Right hindlimb (tissue), 1 donor: ENCODE measurements at regions not wholly inside any gene's neighbourhood (a gene's known extent, or its start where the extent isn't known, plus 50 kb on each side); places are given as distances from the start of the nearest gene placed in this dataset.

Experiments used
- DNase-seq: peaks from one replicate; pipeline ENCODE4 v3.0.0-alpha.2; 2018

DNA sequence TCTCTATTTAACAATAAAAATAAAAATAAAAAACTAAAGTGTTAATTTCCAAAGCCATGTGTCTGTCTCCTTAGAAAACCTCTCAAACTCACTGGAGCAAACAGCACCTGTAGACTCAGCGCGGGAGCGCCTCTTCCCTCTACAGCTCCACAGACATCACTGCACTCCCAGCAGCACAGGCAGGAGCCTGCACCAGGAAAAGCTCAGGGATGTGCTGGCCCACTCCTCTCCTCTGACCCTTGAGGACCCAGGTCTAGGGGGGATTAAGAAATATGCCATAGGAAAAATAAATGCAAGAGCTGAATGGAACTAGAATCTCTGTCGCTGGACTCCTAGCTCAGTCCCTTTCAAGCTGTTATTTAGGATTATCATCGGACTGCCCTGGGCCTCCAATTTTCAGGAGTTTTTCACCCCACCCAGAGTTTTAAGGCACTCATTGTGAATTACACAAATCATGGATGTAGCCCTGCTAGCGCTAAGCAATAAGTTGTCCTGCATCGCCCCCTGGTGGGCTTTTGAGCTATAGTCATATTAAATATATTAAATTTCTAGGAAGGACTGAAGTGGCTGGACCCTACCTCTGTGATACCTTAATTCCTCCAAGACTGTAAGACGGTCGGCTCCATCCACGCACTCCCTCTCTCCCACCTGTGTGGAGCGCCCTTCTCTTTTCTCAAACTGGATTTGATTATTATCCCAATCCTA, 333.9 kb downstream of the UQCRFS1 start:
- DNase-seq: peak; percentile 71

DNA sequence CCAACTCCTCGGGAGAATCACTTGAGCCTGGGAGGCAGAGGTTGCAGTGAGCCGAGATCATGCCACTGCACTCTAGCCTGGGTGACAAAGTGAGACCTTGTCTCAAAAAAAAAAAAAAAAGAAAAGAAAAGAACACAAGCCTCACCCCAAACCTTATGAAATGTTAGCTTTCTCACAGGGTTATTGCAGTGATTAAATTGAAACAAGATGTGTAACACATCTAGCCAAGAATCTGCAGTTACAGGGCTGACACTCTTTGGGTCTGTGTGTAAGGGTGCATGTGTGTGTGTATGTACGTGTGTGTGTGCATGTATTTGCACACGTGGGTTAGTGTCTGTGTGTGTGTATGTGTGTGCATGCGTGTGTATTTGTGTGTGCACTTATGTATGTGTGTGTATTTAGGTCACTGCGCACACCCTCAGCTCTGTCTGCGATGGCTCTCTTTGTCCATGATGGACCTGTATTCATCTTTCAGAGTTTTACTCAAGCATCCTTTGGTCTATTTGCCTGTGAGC, 336.3 kb downstream of the UQCRFS1 start:
- no peak for DNase-seq

DNA sequence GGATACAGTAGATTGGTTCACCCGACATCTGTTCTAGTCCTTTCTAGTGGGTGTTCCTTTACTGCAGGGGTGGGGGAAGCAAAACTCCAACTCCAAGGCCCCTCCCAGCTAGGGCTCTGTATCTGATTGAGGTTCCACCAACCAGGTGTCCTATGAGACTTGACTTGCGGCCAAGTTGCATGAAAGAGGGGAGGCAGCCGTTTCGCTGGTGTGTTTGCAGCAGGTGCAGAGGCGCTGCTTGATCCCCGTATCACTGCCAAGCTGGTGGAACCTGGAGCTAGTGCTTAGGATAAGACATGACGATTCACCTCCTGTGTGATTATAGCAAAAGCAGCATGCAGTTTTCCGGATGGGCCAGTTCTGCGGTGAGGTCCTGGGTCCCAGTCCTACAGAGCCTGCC, 338.2 kb downstream of the UQCRFS1 start:
- no peak for DNase-seq

DNA sequence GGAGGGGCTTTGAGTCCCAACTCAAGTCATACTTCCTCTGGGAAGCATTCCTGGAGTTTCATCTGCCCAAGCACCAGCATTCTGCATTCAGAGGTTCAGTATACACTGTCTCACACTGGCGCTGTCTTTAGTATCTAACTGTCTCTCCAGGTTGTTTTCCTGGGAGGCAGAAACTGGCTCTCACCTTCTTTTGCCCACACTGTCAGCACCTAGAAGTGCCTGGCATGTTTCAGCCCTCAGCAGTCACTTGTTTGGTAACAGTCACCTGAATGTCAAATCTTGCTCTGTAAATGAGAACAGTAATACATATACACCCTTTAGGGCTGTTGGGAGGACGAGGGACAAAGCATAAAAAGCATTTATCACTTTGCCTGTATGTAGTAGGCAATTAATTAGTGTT, 339.6 kb downstream of the UQCRFS1 start:
- no peak for DNase-seq

DNA sequence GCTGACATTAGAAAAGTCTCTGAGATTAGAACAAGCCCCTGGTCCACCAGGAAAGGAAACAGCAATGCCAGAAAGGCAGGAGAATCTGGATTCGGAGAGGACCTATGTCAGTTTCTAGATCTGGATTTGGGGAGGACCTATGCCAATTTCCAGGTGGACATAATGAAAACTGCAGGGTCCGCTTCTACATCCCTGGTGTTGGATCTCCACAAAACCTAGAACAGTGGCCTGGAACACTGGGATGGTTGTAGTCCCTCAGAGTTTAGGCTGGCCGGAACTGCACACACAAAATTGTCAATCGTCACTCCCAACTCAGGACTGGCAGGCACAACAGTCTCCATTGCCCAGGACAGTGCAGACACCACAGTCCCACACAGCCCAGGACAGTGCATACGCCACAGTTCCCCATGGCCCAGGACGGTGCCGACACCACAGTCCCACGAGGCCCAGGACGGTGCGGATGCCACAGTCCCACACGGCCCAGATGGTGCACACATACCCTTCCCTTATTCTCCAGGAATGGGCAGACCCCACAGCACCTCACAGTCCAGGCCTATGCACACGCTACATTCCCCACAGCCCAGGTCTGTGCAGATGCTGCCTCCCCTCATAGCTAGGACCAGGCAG, 341.7 kb downstream of the UQCRFS1 start:
- DNase-seq: no peak

DNA sequence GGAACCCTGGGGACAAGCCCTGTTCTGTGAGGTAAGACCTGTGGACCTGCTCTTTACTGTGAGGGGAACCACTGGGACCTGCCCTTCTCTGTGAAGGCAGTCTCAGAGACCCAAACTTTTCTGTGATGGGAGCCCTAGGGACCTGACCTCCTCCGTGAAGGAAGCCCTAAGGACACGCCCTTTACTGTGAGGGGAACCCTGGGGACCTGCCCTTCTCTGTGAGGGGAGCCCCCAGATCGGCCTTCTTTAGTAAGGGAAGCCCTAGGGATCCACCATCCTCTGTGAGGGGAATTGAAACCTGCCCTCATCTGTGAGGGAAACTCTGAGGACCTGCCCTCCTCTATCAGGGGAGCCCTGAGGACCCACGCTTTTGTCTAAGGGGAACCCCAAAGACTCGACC, 343.5 kb downstream of the UQCRFS1 start:
- no peak for DNase-seq

DNA sequence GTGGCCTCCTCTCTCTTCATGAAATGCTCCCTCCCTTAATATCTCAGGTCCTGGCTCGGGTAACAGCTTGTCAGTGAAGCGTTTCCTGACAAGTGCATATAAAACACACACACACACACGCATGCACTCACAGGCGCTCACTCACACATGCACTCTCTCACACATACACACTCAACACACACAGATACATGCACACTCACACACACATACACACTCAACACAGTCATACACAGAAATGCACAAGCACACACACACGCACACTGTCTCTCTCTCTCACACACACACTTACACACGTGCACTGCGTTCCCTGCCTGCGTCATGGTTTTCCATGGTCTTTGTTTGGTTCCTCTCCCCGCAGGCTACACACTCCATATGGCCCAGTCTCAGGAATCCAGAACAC, 344.1 kb downstream of the UQCRFS1 start:
- no peak for DNase-seq

DNA sequence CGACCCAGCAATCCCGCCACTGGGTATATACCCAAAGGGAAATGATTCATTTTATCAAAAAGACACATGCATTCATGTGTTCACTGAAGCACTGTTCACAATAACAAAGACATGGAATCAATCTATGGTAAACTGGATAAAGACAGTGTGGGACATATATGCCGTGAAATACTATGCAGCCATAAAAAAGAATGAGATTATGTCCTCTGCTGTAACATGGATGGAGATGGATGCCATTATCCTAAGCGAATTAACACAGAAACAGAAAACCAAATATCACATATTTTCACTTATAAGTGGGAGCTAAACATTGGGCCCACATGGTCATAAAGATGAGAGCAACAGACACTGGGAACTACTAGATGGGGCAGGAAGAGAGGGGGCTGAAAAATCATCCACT, 345.0 kb downstream of the UQCRFS1 start:
- DNase-seq: no peak

DNA sequence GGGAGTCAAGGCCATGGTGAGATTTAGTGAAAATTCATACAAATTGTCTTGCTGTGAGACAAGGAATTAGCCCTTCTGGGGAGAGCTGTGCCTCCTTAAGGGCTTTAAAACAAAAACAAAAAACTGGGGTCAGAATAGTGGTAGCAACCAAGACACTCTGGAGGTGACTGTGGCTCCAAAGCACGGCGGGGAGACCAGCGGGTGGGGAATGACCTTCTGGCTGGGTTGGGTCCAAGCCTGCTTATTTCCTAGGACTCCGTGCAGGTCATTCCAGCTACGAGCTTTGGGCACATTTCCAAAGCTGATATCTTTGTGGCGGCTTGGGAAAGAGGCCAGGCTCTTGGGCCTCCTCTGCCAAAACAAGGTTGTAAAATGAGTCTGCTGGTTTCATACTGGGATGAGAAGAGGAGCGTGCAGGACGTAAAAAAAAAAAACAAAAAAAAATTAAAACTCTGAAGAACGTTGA, 348.3 kb downstream of the UQCRFS1 start:
- no peak for DNase-seq

DNA sequence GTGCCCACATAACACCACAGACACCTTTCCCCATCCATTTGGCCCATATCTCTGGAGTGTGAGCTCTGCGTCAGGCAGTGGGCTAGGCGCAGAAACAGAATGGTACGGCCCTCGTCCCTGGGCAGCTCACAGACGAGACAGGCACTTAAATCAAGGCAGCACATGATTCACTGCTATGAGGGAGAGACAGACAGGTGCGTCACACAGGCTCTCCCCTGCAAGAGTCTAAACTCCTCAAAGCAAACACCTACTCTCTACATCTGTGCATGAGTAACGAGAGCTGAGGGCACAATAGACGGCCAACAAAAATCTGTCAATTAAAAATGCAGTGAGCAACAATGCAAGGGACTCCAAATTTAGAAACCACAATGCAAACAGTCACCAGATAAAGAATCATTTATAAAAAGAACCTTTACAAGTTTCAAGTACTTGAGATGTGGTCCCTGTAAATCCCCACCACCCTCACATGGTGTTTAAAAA, 348.9 kb downstream of the UQCRFS1 start:
- DNase-seq: no peak

DNA sequence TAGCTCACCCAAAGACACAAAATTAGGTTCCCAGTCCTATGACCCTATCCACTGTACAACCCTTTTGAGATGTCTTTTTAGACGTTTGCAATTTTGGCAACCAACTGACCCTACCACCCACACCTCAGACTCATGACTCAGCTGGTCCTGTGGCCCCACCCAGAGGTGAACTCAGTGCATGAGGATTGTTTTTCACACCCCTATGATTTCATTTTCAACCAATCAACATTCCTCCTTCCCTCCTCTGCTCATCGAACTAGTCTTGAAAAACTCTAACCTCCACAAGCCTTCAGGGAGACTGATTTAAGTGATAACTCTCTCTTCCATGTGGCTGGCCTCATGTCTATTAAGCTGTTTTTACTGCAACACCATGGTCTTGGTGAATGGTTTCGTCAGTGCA, 350.7 kb downstream of the UQCRFS1 start:
- no peak for DNase-seq

DNA sequence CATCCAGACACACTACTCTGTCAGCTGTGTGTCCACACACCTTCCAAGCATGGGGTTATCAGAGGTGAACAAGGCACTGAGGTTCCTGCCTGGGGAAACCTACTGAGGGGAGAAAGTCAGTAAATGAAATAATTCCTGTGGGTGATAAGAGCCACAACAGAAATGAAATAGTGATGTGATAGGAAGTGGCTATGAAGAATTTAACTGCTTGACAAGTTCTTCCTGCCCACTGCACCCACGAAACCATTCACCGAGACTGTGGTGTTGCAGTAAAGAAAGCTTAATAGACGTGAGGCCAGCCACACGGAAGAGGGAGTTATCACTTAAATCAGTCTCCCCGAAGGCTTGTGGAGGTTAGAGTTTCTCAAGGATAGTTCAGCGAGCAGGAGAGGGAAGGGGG, 353.1 kb downstream of the UQCRFS1 start:
- no peak for DNase-seq

DNA sequence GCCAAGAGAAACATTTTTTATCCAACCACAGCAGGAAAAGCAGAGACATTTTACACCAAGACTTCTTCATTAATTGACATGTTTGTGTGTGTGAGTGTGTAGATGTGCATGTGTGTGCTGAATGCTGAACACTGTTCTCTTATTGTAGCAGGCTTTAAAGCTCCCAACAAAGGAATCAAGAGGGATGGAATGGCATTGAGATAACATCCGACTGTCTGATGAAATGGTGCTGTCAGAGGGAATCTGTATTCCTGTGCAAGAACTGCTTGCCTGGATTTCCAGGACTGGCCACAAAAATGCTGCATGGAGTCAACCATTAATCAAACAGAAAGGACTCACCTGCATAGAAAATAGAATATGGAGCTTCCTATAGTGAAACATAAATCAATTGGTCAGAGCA, 354.0 kb downstream of the UQCRFS1 start:
- DNase-seq: no peak

DNA sequence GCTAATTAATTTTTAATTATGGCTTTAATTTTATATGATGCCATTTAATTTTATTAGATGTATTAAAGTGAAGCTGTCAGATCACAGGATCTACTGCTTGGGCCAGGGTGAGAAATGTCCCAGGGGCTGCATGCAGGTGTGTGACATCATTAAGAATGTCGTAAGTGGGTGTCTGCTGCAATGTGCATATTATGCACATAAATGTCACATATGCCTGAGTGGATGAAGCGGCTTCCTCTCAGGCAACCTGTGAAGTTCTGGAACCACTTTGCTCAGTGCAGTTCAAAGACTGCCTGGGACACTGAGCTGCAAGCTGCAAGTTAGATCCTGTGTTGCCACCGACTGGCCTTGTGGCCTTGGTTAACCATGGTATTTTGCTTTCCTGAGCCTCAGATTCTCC, 355.0 kb downstream of the UQCRFS1 start:
- DNase-seq: no peak

DNA sequence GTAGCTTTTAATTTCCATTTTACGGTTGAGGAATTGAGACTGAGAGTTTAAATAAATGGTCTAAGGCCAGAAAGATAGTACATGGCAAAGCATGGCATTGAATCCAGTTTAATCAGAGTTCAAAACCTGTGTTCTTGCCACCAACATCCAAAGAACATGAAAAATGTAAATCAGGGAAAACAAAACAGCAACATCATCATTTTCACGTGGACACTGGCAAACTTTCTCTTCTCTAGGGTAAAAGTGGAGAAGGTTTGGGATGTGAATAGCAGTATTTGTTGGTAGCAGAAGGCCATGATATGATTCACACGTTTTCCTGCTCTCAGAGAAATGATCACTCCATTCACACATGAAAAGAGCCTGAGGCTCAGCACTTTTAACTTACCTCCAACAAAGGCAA, 357.7 kb downstream of the UQCRFS1 start:
- no peak for DNase-seq

DNA sequence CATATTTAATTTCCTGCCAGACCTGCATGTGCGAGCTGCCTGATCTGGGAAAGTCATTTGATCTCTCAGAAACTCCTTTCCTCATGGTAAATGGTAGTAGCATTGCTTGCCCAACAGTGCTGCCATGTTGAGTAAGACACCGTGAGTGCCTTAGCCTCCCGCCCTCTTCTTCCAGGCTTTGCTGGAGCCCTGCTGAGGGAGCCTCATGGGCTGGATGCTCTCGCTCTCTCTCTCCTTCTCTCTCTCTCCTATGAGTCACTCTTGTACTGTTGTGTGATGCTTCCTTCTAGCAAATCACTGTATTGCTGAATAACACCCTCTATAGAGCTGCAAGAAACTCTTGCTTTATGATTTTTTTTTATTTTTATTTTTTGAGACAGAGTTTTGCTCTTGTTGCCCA, 365.5 kb downstream of the UQCRFS1 start:
- DNase-seq: peak; percentile 25

DNA sequence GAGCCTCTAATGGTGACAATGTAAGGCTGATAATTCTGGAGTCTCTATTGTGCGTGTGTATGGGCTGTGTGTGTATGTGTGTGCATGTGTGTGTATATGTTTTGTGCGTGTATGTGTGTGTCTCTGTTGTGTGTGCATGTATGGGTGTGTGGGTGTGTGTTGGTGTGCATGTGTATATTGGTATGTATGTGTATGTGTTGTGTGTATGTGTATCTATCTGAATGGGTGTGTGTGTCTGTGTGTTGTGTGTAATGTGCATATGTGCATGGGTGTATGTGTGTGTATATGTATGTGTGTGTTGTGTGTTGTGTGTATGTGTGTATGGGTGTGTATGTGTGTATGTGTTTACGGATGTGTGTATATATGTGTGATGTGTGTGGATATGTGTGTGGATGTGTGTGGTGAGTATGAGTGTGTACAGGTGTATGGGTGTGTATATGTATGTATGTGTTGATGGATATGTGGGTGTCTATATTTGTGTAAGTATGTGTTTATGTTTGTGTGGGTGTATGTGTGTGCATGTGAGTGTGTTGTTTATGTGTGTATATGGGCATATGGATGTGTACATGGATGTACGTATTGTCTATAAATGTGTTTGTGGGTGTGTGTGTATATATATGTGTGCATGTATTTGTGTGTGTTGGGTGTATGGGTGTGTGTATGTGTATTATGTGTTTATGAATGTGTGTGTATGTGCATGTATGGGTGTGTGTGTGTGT, 366.7 kb downstream of the UQCRFS1 start:
- no peak for DNase-seq

DNA sequence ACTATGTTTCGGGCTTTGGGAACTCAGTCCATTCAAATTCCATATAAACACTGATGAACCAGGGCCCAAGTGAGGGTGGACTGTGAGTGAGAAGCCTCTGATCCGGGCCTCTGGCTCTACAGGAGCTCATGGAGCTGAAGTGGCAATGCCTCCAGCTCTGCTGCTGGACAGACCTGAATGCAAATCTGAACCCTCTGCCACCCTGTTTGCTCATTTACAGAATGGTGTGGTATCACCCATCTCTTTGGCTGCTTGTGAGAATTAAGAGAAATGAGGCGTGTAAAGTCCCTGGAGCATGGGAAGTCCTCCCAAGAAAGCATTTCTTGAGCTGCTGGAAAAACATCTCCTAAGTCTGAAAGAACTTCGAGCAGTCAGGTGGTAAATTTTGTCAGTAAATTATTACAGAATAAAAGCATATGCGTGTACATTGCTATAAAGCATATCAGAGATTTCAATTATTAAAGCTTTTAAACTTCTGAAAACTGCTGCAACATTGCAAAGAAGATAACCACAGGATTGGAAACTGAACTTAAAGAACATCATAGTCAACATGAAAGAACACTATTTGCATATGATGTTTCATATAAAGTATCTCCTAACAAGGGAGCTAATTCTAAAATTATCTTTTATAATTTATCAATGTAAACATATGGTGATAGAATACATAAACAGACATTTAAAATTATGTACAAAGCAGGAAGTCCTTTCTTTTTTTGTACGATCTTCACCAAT, 369.0 kb downstream of the UQCRFS1 start:
- DNase-seq: no peak

DNA sequence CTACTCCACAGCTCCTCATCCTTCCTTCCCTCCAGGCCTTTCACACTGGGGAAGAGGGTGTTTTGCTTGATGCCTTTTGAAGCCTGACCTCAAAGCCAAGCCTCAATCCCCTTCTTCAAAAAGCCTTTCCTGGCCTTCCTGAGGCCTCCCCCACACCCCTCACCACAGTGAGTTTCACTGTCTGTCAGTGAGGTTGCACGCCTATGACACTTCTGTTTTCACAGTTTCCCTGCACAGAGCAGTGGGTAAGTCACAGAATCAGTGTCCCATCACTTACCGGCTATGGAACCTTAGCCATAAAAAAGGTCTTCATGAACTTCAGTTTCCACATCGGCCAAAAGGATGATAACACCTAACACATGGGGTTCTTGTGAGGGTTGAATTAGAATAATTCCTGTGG, 371.4 kb downstream of the UQCRFS1 start:
- no peak for DNase-seq

DNA sequence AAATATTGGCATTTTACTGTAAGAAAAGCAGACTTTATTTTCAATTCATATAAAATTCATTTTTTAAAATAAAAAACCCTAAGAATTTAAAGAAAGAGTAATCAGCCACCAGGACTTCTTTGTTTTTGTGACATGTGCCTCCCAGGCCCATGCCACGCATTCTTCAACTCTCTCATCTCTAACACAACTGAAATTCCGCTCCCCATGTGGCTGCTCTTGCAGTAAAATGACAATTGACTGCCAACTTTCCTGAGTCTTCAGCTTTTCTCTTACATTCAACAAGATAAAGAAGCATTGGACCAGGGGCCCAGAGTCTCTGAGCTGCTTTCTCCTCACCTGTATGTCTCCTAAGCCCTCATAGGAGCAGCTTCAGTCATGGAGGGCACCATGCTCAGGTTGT, 372.1 kb downstream of the UQCRFS1 start:
- no peak for DNase-seq

DNA sequence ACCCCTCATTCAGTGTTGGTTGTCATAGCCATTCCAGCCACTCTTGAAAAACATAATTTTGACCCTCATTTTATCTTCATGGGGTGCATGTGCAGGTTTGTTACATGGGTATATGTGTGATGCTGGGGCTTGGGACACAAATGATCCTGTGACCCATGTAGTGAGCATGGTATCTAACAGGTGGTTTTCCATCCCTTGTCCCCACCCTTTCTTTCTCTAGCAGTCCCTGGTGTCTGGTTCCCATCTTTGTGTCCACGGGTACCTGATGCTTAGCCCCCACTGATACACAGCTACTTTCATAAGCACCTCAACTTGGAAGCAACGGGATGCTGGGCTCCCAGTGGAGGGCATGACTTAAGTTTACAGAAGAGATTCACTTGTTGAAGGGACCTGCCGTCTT, 373.5 kb downstream of the UQCRFS1 start:
- no peak for DNase-seq

DNA sequence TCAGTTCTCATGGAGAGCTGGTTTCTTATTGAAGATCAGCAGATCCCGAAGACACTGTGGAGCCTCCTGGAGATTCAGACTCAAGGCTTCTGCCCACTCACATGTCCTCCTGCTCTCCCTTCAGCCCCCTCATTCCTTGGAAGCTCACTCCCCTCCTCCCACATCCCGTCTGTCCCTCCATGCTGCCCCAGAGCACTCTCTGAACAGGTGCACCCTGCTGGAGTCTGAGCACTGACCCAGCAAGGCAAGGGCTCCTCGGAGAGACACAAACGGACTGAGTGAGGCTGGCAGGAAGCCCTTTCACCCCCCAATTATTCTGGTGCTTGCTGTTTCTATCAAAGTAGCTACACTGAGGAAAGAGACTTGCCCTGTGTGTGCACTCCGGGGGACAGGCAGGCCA, 374.0 kb downstream of the UQCRFS1 start:
- no peak for DNase-seq

DNA sequence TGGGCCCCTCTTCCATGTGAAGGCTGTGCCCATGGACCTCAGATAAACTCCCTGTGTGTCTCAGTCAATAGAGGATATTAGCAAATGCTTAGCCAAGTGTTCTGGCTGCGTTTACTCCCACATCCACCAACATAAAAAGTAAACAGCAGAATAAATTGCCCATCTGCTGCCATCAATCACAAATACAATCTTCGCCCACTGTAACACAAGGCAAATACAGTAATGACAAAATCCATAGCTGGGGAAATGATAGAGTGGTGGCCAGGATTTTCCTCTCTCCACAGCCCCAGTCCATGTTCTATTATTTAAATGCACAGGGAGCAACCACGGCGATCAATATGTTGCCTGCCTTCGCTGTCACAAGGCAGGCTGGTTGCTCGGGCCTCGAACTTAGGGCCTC, 376.5 kb downstream of the UQCRFS1 start:
- no peak for DNase-seq
